Fibroblast of skin of back (primary cell): ENCODE measurements at regions not wholly inside any gene's neighbourhood (a gene's known extent, or its start where the extent isn't known, plus 50 kb on each side); places are given as distances from the start of the nearest gene placed in this dataset.
"Not testable (repeated sequence)": the region's sequence is repeated elsewhere in the genome, so short reads cannot be mapped to it uniquely, and the experiment has no call there.

Experiments
- DNase-seq: peaks from one replicate; pipeline ENCODE4 v3.0.0-alpha.2; 2013

DNA sequence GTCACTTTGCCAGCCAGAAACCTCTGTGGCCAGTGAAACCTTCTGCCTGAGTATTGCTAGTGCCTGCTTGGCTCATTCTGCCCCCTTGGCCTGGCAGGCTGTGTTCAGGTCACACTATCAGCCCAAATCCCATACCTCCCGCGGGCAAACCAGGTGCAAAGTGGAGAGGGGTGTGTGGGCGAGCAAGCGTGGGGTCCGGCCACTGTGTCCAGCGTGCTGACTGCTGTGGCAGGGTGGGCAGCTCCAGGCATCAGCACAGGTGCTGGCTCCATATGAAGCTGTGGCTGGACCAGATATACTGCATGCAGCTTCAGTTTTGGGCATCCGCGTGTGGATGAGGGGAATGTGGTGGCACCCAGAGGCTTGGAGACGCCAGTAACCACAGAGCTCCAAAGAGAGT, 576.5 kb upstream of the EDIL3 start:
- no peak for DNase-seq

DNA sequence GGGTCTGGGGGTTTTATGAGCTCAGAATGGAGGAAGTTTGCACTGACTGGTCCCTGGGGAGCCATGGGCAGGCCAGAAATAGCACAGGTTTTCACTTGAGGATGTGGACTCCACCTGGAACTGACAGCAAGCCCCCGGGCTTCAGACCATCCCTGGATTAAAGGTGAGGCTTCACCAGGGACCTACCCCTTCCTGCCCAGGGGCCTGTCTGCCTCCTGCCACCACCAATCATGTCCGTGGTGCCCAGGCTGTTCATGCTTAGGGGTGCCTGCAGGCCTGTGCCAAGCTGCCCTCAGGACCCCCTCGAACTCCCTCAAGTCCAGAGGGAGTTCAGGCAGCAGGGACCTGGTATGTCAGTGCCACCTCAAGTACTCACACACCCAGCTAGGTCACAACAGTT, 577.2 kb upstream of the EDIL3 start:
- no peak for DNase-seq

DNA sequence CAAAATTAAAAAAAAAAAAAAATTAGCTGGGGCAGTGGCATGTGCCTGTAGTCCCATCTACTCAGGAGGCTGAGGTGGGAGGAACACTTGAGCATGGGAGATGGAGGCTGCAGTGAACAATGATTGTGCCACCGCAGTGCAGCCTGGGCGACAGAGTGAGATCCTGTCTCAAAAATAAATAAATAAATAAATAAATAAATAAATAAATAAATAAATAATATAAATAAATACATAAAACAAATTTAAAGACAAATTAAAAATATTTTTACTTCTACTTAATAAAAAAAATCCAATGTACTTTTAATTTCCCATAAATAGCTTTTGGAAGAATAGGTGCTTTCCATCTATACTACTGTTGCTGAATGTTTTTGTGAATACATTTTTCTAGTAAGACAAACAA, 598.4 kb upstream of the EDIL3 start:
- DNase-seq = no peak

DNA sequence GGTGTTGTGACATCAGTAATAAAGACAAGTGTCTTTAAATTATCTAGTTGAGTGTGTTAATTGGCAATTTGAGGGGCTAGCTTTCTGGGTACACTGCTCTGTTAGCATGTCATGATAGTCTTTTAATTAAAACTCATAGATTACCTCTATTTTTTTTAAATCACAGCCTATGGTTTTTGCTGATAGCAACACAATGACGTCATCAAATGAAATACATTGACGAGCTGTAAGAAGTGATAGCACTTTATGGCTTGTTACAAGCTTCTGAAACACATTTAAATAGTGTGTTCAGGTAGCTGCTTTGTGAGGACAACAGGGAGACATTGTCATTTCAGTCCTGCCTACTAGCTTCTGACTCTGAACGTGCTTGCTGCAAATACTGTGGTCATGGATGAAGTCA, 600.5 kb upstream of the EDIL3 start:
- no peak for DNase-seq

DNA sequence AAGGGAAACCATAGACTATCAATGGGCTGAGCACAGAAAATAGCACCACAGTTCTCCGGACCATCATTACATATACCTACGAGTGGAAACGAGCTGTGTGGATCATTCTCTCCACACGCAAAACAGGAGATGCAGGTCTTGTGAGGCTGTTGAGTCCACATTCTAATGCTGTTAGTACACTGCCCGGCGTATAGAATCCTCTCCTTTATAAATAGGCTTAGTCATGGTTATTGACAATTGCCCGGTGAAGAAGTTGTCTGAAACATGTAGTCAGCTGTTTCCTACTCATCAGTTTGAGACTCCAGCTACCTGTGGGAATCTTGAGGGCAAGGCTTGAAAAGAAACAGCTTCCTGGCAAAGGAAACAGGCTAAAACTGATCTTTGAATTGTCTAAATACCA, 602.0 kb upstream of the EDIL3 start:
- DNase-seq = no peak

DNA sequence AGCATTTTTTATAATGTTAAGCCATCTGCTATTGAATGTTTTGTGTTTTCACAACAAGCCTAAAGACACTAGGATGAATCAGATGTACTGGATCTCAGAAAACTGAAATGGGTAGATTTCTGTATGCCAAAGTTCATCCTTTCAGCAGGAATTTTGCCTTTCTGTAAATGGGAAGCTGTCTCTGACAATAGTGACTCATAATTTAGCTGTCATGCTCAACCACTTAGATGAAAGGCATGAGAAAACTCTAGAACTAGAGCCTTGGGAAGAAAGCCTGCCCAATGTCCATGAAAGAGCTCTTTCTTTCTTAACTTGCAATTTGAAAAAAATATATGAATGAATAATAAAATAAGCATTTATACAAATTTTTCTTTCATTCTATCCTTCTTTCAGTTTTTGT, 616.0 kb upstream of the EDIL3 start:
- peak; percentile 76 for DNase-seq

DNA sequence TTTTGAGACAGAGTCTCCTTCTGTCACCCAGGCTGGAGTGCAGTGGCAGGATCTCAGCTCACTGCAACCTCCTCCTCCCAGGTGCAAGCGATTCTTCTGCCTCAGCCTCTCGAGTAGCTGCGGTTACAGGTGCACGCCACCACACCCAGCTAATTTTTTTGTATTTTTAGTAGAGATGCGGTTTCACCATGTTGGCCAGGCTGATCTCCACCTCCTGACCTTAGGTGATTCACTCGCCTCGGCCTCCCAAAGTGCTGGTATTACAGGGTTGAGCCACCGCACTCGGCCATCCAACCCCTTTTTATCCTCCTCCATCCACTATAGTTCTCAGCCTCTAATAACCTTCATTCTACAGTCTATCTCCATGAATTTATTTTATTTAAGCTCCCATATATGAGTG, 617.3 kb upstream of the EDIL3 start:
- DNase-seq = not testable (repeated sequence)

DNA sequence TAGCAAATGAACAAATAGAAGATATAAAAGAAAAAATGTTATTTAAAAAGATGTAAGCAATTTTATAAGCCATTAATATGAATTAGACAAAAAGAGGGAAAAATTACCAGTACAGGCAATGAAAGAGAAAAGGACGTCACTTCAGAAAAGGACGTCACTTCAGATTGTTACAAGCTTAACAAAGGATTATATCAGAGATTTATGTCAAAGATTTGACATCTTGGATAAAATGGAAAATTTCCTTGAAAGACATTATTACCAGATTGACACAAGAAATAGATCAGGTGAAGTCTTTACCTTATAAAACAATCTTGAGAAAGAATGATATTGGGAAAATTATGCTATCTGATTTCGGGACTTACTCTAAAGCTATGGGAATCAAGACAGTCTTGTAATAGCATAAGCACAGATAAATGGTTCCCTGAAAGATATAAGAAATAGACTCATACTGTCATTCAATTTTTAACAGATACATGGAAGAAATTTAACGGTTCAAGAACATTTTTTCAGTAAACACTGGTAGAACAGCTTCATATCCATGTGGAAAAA, 625.4 kb upstream of the EDIL3 start:
- no peak for DNase-seq

DNA sequence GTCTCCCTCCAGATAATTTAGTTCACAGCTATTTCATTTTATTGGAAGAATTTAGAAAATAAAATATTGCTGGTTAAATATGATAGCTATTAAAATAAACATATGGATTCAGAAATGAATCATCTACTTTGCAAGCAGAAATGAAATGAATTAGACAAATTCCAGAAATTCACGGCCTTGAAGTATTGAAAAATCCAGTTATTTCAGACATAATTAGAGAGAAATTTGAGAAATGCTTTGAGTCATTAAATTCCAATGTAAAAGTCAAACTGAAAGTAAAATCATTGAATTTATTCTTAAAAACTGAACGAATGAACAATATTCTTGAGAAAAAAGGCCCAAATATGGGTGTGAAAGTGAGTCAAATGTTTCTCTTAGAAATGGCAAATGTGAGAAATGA, 632.6 kb upstream of the EDIL3 start:
- DNase-seq = peak; percentile 71

DNA sequence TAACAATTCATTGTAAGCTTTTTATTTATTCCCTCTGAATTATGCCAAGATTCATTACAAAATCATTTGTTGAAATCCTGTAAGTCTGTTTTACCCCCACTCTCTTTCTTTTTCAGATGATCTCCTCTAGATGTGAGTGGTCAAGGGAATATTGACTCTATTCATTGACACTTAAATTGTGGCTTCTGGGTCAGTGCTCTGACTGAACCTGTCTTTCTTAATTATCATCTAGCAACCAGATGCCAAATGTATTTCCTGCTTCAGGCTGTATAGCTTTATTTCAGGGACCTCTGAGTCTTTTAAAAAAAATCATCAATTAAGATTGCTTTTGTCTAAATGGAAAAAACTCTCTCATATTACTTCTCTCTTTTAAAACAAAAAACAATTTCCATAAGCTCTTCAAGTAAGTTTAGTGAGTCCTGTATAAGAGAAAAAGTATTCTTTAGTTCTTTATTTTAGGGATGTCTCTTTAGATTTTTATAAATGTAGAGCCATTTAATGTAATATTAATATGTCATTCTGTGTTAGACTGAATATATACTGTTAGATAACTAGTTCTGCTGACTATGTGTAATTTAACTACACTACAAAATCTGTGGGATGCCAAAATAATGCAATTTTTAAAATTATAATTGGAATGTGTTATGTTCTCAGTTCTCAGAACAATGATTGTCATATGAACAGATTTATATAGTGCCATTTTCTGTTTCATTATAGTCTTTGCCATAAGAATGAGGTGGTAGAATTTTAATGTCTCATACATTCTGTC, 645.8 kb upstream of the EDIL3 start:
- no peak for DNase-seq

DNA sequence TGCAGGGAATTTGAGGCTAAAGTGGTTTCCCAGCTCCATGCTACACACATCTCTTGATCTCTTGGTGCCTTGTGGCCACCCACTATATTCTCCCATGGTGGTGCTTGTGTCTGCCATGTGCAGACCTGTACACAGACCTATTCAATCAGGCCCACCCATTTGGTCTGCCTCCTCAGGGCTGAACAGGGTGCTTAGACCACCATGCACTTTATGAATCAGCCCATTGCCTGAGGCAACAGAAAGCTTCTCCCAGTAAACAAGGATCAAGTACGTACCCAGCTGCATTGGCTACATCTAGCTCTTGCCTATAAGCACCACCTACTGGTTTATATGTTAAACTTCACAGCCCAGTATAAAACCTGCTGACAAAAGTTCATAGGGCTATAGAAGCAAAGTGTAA, 664.3 kb upstream of the EDIL3 start:
- DNase-seq = peak; percentile 70

DNA sequence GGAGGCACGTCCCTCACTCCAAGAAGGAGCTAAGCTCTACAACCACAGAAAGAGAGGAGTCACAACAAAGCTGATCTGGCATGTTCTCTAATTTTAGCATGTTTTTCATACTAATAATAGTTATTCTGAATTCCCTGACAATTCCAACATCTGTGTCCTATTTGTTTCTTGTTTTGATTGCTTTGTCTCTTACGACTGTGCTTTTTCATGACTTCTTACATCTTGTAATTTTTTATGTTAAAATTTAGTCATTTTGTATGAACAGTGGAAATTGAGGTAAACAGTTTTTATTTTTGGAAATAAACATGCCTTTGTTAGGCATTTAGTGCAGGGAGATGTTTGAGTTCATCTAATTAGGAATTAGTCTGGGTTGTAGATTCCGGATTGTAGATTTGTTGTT, 668.1 kb upstream of the EDIL3 start:
- peak; percentile 6 for DNase-seq

DNA sequence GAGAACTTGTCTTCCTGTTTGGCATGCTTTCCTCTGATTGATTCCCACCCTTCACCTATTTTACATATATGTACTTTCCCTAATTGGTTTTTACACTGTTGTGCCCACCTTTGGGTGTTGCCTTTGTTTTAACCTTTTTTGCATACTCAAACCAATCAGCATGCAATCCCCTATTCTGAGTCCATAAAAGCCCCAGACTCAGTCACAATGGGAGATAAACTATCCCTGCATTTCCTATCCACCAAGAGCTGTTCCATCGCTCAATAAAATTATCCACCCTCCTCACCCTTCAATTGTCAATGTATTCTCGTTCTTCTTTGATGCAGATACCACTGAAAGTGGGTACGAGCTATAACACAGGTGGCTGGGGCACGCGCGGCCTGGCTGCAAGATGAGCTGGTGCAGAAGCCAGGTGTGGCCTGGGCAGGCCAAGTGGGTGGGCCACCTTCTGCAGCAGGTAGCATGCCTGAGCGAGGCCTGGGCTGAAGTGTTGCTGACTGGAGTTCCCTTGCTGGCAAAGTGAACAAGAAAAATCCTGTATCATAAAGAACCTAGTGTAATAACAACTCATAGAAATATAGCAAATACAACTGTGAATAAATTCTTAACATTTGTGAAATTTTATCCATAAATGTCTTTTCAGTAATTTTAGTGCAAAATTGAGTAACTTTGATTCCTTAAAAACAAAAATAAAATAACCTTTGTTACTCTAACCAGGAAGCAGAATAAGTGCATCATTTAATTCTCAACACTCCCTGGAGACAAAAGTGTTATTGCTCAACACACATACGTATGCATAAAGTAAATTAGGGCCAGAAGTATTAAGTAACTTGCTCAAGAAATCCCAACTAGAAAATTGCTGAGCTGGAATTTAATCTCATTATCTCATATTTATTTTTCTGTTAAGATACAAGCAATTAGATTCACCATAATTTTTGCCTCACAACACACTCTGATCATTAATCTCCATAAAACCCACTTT, 685.3 kb upstream of the EDIL3 start:
- no peak for DNase-seq

DNA sequence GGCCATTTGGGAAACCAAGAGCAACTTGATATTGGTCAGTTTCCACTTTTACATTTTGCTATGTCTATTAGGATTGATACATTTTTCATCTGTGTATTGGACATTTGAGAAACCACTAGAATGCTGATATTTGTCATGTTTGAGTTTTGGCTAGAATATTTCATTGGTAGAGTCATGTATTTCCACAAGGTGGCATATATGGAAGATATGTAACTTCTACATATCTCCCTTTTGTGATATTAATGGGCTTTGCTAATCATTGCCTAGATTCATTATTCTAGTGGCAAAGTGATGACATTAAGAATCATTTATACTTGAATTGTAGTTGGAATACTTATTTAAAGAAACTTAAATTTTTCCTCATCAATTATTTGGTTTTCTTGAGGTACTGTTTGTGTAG, 692.9 kb upstream of the EDIL3 start:
- DNase-seq = no peak

DNA sequence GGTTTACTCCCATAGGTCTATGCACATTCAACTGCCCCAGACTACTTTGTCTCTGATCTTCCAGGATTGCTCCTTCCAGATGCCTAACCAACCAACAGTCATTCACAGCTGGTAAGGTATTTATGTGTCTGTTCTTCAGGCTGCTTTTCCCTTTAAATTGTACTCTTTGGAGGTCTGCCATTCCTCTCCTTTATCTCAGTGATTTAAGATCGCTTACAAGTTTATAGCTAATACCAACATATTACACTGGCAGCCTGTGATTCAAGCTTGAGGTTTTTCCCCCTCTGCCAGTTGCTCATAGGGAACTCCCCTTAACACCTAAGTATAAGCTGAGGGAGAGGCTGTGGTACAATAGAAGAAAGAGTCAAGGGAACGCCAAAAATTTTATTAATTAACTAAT, 711.7 kb upstream of the EDIL3 start:
- DNase-seq = no peak

DNA sequence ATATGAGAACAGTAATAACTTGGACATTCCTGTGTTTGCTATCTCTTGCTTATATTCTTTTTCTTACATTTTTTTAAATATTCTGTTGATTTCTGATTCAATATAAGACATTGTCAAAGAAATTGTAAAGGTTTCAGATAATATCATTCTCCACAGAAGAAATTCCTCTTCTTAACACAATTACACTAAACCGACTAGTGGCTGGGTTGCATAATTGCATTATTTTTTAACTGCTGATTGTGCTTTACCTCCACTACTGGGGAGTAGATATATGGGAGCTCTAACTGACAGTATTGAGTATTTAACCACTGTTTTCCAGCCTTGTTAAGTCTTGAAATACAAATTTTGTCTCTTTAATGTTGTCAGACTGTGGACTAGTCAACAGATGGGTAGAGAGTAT, 723.8 kb upstream of the EDIL3 start:
- DNase-seq = no peak

DNA sequence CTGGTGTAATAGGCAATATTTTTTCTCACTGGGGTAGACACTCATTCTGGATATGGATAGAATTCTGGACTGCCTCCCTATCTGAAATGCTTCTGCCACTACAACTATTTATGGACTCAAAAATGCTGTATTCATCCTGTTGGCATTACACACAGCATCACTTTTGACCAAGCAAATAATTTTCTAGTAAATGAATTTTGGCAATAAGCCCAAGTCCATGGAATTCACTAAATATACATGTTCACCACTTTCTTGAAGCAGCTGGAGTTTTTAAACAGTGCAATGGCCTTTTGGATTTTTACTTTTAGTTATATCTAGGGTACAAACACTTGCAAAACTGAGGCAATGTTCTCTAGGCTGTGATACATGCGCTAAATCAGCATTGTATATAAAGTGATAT, 724.9 kb upstream of the EDIL3 start:
- peak; percentile 6 for DNase-seq

DNA sequence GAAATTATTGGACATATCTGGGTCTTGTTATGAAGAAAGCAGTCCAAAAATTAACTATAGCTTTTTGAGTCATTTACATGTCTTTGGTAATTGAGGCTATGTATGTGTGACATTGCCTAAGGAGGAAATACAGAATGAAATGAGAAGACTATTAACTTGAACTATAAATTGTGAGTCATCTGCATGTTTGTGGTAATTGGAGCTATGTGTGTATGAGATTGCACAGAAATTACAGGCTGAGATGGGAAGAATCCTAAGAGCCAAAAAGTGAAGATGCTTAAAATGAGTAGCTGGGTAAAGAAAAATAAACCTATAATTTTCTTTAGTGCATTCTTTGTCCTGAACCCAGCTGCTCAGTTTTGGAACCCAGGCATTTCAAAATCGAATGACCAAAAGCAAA, 747.6 kb upstream of the EDIL3 start:
- DNase-seq = peak; percentile 61

DNA sequence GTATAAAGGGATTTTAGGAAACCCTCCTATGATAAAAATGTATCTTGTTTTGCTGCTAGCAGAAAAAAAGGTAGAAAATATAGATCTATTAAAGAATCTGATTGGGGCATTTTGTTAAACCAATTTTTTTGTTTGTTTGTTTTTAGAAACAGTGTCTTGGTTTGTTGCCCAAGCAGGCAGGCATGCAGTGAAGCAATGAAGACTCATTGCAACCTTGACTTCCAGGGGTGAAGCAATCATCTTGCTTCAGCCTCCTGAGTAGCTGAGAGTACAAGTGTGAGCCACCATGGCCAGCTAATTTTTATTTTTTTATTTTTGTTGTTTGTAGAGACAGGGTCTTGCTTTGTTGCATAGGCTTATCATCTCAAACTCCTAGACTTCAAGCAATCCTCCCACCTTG, 755.8 kb upstream of the EDIL3 start:
- no peak for DNase-seq

DNA sequence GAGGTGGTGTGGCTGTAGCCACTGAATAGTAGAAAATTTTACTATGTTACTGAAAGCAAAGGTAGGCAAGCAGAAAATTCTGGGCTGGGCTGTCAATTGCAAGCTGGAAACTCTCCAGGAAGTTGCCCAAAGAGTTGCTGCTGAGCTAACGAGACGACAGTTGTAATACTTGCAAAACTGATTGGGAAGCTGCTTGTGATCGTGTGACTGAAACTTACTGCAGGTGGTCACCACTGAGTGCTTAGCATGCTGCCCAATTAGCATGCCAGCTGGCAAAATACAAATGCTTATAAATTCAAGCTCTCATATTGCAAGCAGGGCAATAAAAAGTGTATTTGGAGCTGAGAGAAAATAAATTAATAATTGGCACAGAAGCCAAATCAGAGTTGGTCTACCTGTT, 758.5 kb upstream of the EDIL3 start:
- no peak for DNase-seq

DNA sequence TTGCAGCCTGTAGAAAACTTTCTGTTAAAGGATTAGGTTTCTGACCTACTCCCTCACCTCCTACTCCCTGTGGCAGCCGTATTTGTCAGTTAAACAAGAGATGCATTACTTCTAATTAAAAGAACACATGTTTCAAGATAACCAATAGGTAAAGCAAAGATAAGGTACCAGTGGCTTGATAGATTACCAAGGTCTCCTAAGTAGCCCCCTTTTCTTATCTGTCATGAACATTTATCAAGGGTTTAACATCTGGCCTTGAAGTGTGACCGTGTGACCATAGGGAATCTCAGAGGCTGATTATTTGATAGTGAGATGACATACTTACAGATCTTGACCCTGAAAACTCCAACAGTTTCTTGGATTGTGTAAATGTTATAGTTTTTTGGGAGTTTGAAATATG, 764.0 kb upstream of the EDIL3 start:
- DNase-seq = no peak

DNA sequence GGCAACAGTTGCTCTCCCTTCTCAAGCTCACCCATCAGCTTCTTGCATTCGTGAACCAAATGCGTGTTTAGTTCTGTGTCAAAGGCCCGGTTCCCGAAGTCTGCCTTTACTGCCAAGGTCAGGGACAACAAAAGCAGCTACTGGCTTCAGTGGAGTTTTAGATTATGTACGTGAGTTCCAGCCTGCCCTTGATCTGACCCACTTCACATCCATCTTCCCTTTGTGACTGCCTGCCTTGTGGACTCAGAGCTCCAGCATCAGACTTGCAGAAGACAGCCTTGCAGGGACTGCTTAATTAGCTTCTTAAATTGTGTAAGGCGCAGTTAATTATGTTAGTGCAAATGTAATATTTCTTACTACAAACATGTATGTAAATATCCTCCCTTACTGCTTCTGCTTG, 774.7 kb upstream of the EDIL3 start:
- no peak for DNase-seq

DNA sequence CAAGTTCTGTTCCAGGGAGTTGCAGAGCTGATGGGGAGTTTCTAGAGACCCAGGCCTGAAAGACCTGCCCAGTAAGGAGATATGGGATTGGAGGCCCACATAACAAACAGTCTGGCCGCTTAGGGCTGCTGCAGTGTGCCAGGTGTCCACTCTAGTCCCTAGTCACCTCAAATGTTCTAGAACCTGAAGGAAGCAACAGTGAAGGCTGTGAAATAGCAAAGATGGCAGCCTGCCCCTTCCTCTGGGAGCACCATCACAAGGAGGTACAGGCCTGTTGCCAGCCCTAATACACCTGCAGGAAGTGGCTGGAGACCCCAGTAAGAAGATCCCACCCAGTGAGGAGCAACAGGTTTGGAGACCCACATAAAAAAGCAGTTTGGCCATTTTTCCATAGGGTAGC, 783.8 kb upstream of the EDIL3 start:
- DNase-seq = no peak

DNA sequence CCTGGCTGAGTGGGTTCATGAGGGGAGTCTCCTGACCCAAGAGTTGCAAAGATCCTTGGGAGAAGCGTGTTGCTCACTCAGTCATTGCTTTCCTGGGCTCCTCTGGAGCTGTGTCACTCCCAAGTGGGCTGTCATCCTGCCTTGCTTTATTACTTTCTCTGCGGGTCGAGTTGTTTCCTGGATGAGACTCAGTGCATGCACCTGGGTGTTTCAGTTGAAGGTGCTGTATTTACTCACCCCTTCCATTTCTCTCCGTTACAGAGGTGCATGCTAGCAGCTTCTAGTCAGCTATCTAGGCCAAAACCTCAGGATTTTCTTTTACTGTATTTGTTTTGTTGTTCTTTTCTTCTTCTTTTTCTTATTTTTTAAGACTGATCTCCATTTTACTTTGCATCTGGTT, 785.5 kb upstream of the EDIL3 start:
- DNase-seq = no peak
